HG03060 (cell line): ENCODE measurements at regions not wholly inside any gene's neighbourhood (a gene's known extent, or its start where the extent isn't known, plus 50 kb on each side); places are given as distances from the start of the nearest gene placed in this dataset.

ENCODE experiments used
- ATAC-seq: cut with Tn5 transposase; IDR thresholded peaks from one replicate; pipeline ENCODE4 v1.9.1; 2021; ENCODE audit warnings: low read depth, moderate number of reproducible peaks; ENCODE audit not compliant: unreplicated experiment

DNA sequence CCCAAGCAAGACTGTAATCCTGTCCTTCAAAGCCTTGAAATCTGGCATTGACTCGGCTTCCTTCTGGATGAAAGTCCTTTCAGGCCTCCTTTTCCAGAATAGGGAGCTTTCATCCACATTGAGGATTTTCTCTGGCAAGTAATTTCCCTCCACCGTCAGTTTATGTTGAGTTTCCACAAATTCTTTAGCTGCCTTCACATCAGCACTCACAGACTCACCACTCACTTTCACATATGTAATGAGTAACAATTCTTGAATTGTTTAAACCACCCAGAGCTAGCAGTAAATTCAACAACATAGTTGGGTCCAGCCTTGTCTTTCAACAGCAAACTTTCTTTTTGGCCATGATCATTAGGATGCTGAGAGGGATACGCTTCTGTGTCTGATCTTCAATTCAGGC, 84.3 kb upstream of the PRDM11 start:
- ATAC-seq = no peak

DNA sequence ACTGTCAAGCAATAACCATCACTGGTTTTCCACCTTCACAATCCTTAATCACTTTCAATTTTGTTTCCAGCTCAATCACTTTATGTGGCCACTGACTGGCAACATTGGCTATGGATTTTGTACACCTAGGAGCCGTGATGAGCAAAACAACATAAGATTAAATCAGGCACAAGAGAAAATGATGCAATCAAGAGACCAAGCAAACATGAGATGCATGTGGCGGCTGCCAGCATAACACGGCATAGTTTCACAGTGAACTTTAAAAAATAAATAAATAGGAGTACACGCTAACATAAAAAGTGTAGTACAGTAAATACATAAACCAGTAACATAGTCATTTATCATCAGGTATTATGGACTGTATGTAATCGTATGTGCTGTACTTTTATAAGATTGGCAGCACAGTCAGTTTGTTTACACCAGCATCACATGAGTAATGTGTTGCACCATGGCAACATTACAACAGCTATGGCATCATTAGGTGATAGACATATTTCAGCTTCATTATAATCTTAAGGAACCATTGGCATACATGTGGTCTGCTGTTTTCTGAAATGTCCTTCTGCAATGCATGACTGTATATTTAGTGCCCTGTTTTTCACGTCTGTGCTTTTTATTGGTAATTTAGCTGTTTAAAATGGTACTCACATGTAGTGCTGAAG, 83.3 kb upstream of the PRDM11 start:
- no peak for ATAC-seq

DNA sequence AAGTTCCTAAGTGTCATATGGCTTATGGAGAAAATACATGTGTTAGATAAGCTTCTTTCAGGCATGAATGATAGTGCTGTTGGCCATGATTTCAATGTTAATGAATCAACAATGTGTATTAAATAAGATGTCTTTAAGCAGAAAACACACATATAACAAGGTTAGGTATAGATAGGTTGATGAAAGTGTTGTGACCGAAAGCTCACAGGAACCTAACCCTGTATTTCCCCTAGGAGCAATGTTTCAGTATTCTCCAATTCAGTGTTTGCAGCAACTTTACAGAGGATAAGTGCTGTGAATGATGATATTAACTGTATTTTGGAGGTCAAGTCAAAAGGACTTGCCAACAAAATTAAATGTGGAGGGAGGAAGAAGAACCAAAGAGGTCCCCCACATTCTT, 82.8 kb upstream of the PRDM11 start:
- no peak for ATAC-seq

DNA sequence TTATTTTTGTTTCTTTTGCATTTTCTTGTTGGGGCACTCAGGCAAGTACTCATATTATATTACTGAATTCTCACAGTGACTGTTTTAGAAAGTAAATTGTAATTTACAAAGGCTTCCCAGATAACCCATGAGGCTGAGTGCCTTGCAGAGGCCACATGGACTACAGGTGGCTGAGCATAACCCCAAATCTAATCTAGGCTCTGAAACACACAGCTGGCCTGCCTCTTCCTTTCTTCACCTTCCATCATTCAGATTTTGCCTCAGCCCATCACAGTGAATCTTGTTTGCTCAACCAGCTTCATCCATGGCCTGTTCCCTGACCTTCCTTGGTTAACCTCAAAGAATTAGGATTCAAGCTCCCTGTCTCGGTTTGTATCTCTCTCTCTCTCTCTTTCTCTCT, 78.5 kb upstream of the PRDM11 start:
- no peak for ATAC-seq

DNA sequence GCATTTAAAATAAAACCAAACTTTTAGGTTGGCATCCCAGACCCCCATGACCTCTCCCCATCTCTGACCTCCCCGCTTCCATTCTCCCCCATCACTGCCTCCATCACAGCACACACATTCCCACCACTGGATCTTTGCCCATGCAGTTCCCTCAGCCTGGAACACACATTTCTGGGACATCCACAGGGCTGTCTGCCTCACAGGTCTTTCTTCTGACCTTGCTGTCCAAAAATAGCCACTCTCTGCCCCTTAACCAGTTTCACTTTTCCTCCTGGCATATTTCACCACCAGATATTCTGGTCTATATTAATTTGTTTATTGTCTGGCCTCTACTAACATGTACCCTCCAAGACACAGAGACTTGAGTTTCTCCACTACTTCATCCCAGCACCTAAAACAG, 75.2 kb upstream of the PRDM11 start:
- no peak for ATAC-seq

DNA sequence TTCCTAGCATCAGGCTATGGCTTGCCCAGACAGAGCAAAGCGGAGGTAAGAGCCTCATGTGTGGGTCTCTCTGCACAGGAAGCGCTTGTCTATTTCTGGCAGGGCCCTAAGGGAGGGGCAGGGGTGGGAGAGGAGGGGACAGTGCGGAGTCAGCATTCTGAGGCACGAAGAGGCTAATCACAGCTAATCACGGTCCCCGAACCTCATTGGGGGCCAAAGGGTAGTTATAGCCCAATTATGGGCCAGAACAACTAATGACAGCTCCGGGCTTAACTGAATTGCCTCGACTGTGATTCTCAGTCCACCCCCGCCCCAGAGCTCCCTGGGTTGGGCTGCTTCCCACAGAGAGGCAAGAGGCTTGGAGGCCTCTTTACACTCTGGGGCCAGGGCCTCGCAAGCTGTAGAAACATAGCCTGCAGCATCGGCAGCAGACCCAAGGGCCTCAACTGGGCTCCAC, 72.7 kb upstream of the PRDM11 start:
- ATAC-seq = no peak

DNA sequence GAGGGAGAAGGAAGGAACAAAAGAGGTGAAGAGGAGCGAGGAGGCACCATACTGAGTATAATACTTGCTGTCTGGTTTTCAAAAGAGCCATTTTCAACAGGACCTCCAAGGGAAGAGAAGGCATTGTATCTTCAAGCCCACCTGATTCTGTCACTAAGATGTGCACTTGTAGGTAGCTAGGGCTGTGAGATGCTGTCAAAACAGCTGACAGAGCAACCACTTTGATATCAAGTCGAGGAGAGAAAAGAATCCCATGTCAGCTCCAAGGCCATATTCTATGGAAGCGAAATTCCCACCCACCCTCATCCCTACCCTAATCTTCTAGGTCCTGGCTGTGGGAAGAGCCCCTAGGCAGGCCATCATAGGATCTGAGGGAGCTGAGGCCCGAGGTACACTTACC, 70.9 kb upstream of the PRDM11 start:
- no peak for ATAC-seq

DNA sequence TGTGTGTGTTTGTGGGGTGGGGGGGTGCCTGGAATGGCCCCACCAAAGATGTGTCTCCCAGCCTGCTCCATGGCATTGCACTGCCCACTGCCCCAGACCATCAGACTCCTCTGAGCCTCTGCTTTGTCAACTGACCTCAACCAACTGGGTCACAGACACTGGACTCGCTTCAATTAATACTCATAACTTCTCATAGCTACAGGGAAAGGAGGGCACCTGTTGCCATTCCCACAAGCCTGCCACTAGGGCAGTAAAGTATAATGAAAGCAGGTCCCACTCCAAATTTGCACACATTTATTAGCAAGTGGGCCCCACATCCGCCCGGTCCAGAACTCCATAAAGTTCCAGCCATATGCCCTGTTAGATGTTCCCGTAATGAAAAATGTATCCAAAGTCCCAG, 70.5 kb upstream of the PRDM11 start:
- ATAC-seq = no peak

DNA sequence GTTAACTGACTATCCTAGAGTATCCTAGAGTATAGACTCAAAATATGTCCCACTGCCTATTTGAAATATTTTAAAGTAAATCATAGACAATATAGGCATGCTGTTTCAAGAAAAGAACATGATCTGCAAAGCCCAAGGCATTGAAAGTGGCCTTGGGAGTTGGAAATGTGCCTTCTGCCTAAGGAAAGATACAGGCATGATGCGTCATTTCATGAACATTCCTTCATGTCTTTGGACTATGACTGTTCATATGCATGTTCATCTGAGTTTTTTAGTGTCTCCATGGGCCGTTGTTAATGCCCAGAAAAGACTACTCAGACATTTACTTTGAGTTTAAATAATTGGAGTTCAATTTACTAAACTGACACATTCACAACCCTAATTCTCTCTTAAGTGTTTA, 69.7 kb upstream of the PRDM11 start:
- ATAC-seq = no peak

DNA sequence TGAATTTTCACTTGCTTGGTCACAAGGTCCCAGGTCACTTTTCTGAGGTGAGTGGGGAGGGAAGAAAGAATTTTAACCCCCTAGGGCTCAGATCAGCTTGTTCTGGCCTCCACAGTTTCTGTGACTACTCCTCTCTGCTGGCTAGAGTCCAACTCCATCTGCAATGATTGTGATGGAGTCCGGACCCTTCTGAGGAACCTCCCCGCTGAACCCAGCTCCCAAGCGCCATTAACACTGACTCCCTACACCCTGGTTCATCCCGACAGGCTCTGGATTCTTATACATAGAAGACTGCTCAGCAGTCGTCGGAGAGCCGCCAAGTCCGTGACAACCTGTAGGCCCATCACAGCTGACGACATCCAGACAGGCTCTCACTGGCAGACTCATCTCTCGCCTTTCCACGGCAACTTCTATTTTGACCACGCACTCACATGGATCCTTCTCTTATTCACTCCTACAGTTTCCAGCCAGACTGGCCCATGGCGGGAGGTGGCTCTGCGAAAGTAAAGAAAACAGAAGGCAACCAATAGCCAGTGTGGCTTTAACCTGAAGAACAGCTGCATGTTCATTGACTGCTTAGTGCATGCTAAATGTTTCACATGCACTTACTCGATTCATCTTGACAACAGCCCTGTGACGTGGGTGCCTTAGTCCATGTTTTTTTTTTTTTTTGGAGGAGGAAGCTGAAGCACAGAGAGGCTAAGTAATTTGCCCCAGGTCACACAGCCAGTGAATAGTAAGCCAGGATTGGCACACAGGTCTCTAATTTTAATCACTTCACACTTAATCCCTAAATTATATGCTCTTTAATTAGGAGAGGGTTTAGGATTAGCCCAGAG, 68.0 kb upstream of the PRDM11 start:
- ATAC-seq = no peak

DNA sequence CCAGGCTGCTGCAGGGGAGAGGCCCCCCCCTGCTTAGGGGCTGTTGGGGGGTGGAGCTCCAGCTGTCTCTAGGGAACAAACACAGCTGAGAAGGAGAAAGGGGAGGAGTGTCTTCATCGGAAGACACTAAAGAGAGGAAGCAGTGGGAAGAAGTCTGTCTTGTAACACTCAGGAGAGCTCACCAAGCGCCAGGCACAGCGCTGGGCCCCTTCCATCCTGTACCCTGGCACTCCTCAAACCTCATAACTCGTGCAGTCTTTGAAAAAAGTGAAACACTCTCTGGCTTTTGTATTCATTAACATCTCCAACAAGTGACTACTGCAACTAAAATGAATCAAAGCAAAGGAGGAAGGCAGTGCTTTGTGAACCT, 67.4 kb upstream of the PRDM11 start:
- ATAC-seq = no peak

DNA sequence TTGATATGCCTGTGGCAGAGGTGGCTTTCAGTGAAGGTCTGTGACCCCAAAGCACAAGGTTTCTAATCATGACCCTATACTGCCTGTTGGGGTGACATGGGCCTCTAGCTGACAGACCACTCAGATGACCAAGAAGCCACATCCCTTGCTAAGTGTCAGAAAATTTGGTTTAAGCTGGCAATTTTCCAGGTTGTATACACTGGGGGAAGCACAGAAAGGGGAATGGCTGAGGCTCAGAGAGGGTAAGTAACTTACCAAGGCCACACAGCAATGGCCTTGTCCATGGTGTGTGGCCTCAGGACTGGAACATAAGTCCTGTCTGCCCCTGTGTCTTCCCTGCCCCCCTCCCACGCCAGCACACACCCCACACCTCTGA, 66.9 kb upstream of the PRDM11 start:
- ATAC-seq = no peak

DNA sequence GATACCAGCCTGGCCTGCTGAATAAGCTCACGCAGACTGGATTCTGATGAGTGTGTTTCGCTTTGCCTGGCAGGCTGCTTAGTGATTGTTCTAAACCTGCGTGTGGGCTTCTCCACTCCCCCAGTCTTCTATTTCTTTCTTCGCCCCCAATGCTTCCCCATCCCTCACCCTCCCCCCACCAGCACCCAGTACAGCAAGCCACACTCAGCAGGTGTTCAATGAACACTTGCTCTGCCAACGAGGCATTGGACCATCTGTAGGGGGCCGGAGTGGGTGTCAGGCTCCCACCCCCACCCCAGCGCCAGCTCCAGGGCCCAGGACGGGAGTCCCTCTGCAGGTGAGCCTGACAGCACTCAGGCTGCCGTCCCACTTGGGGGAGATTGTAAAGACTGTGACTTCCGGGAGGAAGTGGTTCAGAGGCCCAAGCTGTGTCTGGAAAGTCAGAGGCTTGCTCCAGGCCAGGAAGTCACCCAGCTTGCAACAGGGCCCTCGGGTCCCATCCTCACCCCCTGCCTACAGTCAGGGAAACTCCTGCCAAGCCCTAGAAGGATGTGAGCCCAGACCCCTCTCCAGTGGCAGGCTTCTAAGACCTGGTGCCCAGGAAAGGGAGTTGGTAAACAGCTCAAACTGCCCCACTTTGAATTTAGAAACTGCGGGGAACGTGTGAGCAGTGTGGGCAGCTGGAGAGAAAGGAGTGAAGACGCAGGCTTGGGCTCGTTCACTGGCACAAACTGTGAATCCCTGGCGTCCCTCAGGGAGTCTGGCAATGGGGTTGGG, 66.3 kb upstream of the PRDM11 start:
- no peak for ATAC-seq

DNA sequence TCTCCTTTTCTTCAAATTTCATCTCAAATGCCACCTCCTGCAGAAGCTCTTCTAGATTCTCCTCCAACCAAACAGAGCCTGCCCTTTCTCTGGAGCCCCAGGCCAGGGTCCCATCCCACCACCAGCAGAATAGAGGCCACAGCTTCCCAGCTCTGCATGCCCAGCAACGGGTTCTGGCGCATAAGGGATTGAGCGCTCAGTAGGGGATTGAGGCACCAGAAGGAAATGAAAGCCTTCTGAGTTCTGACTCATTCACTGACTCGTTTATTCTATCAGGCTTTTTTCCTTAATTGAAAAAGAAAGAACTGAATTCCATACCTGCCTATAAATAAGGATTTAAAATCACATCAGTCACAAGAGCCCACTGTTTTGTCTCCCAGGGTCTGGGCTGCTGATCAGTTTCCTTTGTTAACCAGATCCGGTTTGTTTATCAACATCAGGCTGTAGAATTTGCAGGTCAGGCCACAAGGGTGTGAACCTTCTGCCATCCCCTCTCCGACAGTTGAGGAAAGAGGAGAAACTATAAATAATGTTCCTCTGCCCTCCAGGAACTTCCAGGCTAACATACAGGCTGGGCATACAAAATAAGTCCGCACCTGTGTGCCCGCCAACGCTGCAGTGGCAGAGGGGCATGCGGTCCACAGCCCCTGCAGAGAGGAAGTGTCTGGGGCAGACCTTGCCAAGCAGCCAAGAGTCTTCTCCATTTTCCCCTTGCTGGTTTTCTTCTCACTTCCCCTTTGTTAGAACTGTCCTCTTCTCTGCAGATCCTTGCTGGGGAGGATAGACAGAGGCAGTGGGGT, 63.5 kb upstream of the PRDM11 start:
- no peak for ATAC-seq

DNA sequence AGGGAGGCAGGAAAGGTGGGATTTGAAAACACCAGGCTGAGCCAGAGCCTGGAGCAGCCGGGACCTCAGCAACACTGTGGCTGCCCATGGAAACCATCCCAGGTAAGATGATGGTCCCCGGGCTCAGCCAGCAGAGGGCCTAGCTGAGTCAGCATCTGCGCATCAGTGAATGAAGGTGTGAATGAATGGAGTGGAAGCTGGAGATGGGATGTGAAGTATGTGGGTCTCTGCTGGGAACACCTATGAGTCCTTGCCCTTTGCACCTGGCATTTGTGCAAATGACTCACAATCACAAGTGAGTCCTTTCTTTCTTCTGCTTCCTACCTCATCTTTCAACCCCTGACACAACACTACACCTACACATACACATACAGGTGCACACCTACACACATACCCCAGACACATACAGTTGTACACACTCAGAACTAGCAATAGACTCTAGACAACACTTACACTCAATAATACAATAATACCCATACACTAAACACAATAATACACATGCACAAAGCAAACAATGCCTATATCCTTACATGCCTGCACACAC, 62.8 kb upstream of the PRDM11 start:
- no peak for ATAC-seq

DNA sequence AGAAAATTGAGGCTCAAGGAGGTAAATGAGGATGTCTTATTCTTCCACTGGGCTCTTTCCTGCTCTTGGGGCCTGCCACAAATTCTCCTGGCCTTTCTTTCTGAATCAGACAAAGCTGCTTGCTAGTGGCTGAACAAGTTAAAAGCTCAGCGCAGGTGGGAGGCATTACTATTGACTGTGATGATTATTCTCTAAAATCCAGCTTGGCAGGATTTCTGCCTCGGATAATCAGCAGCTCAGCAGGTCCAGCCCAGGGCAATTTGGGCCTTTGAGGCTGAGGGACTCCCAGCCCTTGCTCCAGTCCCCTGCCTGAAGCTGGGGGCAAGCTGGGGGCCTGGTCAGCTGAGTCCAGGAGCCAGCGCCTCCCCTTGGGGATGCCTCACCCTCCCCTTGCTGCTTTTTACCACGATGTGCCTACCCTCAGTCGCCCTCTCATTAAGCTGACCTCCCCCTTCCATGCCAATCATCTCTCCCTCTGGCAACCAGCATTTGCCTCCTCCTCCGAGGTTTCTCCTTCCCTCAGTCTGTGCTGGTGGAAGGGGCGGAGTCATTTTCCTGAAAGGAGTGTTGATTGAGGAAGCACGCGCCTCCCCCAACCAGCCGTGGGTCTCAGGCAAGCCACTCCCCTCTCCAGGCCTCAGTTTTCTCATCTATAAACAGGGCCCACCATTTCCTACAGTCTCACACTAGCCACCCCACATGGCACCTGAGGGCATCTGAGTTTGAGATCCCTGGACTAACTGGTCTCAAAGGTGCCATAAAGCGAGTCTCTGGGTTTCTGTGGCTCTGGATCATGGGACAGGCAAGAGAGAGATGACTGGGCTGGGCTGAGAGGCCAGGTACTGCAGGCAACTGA, 60.6 kb upstream of the PRDM11 start:
- ATAC-seq = no peak

DNA sequence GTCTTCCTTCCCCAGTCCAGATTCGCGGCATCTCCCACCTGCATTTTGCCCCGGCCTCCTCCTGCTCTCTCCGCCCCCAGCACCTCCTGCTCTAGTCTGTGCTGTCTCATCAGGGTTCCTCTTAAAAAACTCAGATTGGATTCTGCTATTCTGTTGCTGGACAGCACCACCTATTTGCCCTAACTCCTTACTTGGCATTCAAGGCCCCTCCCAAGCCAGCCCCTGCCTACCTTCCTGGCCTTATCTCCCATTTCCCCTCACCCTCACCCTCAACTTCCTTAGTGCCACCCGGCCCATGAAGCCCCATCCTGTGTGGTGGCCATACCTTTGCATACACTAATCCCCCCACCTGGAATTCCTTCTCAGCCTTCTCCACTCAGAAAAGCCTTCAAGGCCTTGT, 59.9 kb upstream of the PRDM11 start:
- no peak for ATAC-seq

DNA sequence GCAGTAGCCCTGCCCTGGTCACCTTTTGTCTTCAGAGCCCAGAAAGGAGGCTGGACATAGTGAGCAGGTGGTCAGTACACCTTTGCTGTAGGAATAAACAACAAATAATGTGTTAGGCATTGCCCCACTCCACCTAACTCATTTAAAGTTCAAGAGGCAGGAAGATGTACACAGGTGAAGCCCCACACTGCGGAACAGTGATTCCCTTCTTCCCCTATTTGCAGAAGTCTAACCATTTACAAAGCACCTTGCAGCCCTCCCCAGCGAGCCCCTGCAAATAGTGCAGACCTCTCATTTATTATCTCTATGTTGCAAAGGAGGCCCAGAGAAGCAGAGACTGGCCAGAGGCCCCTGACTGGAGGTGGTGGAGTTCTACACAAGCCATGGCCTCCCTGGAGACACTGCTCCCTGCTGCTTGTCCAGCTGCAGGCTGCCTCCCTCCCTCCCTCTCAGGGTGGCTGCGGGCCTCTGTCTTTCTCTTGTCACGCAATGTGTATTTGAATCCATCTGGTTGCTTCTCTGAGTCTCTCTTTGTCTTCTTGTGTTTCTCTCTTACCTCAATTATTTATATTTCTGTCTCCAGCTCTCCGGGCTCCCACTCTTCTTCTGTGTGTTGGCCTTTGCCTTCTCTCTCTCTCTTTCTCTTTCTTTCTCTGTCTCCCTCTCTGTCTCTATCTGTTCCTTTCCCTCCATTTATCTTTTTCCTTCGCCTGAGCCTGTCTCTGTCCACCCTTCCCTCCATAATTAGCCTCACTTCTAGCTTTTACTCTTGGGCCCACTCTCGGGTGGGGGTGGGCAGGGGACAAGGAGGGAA, 59.1 kb upstream of the PRDM11 start:
- ATAC-seq = no peak

DNA sequence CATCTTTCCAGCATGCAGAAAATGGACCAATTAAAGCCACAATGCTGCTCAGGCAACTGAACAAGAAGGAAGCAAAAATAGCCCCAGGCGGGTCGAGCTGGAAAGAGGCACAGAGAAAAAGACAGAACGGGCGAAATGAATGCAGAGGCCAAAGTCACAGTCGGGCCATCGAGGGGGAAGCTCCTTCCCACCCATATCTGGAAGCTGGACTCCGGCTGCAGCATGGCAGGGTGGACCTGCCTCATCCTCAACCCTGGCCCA, 58.6 kb upstream of the PRDM11 start:
- no peak for ATAC-seq
